ENCODE measurements at regions not wholly inside any gene's neighbourhood (a gene's known extent, or its start where the extent isn't known, plus 50 kb on each side); places are given as distances from the start of the nearest gene placed in this dataset.
"Not testable (repeated sequence)": the region's sequence is repeated elsewhere in the genome, so short reads cannot be mapped to it uniquely, and the experiment has no call there.

DNA sequence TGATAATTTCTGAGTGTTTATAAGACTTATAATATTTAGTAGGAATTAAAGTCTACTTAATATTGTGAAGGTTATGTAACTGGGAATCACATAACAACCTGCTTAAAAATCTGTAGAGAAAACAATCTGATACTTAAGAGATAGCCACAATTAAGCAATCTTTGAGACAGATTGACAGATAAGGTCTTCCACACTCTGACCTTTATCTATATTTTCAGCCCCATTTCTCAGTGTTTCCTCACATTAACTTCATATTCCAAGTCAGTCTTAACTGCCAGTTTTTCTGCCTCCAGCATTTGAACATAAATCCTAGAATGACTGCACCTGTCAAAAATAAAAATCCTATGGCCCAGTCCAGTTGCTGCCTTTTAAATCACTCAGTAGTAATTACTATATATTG lies 423.2 kb downstream of the PYDC2 start:
- no peak for DNase-seq

DNA sequence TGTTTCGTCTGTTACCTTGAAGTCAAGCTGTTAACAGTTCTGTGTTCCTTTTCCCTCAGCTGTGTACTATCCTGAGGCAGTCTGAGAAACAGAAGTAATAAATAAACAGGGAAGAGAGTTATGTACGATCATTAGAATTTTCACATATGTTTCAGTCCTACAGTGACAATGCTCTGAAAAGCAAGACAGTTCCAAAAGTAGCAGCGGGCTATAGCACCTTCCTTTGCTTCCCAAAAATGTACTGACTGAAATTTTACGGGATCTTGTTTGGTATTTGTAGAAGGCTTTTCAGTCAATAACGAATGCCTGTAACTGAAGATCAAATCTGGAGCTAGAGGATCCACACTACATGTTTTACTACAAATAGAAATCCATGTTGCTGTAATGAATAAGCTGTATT lies 428.1 kb downstream of the PYDC2 start:
- no peak for DNase-seq

DNA sequence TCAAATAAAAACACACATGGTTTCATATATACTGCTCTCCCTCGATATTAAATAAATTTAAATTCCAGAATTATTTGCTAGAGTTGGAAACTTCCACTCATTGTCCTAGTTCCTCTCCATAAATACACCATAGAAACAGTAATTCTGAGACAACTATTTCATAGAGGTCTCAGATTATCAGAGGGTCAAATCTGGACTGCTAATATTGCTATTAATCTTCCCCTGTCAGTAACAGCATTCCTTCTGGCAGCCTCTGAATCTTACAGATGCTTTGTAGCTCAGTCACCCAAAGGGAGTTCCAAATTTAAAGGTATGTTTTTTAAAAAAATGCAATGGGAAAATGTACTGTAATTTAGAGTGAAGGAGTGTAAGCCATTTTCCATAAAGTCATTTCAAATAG lies 428.8 kb downstream of the PYDC2 start:
- DNase-seq, result no peak

DNA sequence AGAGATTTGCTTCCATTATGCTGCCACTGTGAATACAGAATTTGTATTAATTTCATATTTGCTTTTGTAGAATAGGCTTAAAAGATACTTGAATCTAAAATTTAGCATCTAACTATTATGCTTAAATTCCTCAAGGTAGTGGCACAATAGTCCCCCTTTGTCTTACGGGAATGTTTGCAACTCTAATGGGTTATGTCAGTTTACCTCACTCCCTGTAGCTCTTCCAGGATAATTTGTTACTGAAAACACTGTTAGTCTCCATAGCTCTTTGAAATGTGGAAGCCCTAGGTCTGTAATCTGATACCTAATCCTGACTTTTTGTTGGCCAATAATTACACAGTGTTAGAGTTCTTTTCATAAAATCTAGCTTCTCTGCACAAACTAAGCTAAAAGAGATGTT lies 433.4 kb downstream of the PYDC2 start:
- no peak for DNase-seq

DNA sequence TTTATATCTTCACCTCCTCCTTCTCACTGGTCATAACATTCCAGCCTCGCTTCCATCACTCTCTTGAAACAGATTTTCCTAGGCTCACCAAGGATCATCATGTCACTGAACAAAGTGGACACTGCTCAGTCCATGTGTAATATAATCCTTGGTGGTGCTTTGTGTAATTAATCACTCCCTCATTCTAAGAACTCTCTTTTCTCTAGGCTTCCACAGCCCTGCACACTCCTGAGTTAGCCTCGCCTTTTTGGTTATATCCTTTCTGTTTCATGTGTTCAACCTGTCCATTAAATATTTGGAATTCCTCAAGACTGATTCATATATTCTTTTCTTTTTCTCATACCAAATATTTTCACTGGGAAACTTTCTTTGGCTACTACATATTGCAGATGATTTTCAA lies 440.8 kb downstream of the PYDC2 start:
- no peak for DNase-seq

DNA sequence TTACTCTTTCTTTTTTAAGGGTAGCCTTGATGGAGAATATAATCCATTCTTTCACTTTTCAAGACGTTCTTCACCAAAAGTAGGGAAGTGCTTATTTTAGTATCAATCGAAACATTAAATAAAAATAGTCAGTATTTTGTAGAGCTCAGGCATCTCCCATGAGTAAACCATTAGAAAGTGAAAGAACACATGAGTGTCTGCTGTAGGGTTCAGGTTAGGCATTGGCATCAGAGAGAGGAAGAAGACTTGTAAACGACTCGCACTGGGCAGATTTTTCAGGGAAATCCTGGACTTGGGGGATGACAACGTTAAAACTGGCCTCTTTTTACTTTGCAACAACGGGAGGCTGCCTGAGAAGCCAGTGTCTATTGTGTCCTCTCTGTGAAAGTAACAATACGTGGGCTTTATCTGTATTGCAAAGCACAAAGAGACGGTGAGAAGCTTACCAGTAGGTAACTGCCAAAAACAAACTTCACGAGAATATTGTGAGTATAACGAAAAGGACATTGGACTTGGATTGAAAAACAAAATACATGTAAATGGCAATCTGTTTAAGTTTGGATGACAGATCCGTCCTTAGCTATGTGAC lies 451.7 kb downstream of the PYDC2 start:
- DNase-seq, result no peak

DNA sequence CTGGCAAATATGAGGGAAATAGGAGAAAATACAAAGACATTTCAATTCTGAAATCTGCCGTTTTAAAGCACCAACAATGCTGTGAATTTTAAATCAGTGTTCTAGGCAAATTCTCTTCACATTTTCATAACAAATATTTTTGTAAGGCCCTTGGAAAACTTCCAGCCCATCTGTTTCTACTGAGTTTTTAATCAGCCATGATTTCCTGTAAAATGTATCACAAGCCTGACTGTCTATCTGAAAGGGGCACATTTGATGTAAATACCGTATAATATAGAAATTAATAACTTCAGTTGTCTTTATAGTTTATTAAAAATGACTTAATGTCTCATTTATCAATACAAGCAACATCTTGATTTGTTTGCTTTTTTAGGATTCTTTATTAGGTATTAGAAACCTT lies 454.7 kb downstream of the PYDC2 start:
- no peak for DNase-seq

DNA sequence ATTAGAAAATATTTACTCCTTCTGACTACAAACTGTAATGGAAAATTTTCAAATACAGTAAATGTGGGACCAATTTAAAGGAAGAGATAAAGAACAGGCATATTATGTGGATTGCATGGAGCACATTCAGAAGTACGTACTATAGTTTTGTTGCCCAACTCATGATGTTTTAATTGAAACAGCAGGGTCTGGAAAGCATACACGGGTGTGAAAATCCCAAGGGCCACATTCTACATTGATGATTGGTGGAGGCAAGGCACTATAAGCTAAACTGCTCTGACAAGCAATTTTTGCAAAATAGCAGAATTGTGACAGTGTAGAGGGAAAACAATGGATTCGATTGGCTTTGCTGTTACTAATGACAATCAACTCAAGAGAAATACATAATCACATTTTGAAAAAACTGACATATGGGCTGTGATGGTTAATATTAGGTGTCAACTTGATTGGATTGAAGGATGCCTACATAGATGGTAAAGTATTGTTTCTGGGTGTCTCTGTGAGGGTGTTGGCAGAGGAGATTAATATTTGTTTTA lies 458.6 kb downstream of the PYDC2 start:
- no peak for DNase-seq

DNA sequence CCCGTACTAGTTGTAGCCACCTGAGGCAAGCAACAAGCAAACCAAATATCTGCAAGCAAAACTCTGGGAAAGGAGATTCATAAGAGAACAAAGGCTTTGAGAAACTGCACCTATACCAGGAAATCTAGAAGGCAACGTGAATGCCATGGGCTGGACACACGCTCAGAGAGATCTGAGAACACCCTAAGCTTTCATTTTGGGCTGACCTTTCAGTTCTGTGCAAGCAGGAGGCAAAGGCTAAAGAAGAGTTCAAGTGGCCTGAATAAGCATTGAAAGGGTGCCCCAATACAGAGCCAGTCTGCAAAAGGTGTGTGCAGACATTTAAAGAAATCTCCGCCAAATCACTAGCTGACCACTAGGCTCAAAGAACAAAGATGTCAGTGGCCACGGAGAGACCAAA lies 461.6 kb downstream of the PYDC2 start:
- DNase-seq, result no peak

DNA sequence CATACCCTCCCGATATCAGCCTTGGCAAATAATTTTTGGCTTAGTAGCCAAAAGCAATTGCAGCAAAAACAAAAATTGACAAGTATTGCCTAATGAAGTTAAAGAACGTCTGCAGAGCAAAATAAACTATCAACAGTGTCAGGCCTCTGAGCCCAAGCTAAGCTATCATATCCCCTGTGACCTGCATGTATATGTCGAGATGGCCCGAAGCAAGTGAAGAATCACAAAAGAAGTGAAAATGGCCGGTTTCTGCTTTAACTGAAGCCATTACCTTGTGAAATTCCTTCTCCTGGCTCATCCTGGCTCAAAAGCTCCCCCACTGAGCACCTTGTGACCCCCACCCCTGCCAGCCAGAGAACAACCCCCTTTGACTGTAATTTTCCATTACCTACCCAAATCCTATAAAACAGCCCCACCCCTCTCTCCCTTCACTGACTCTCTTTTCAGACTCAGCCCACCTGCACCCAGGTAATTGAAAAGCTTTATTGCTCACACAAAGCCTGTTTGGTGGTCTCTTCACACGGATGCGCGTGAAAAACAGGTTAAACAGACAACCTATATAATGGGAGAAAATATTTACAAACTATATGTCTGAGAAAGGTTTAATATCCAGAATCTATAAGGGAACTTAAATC lies 466.3 kb downstream of the PYDC2 start:
- not testable (repeated sequence) for DNase-seq

DNA sequence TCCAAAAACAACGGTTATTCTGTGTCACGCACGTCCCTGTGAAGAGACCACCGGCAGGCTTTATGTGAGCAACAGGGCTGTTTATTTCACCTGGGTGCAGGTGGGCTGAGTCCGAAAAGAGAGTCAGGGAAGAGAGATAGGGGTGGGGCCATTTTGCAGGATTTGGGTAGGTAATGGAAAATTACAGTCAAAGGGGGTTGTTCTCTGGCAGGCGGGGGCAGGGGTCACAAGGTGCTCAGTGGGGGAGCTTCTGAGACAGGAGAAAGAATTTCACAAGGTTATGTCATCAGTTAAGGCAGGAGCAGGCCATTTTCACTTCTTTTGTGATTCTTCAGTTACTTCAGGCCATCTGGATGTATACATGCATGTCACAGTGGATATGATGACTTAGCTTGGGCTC lies 467.0 kb downstream of the PYDC2 start:
- DNase-seq, result not testable (repeated sequence)

DNA sequence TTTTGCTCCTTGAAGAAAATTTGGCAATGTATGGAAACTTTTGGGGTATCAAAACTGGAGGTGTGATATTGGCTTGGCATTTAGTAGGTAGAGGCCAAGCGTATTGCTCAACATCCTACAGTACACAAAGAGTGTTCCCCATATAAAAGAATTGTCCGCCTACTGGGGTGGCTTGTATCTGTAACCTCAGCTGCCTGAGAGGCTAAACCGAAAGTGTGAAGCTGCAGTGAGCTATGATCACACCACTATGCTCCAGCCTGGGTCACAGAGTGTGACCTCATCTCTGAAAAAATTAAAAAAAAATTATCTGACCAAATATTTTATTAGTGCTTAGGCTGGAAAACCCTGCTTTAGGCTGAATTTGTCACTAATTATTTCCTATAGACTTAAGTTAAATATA lies 483.9 kb downstream of the PYDC2 start:
- DNase-seq, result no peak

DNA sequence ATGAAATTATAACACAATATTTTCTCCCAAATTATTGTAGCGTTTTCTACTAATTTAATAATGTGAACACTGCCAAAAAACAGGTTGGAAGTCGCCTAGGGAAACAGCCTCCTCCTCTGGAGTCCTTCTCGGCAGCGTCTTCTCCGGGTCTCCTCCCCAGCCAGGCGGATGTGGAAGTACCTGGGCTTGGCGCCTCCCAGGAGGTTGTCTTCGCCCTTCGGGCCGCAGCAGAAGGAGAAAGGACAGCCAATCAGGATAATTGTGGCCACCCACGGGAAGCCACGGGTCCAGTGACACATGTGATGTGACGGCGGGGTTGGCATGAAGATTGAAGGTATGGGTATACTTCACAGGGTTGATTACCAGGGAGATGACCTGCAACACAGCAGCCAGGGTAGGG lies 491.2 kb downstream of the PYDC2 start:
- no peak for DNase-seq

DNA sequence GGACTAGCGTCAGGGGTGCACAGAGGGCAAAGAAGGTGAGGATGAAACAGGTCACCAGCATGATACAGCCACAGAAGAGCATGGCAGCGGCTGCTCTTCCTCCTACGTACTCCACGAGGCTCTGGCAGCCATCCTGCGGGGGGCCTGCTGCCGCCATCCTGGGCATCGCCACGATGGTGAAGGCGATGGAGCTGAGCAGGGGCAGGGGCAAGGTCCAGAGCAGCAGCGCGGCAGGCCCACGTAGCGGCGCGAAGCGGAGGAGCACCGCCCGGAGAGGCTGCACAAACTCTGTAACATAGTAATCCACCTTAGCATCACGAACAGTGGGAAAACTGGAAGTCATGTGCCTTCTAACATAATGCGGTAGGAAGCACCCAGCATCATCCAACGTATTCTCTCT lies 491.6 kb downstream of the PYDC2 start:
- no peak for DNase-seq

DNA sequence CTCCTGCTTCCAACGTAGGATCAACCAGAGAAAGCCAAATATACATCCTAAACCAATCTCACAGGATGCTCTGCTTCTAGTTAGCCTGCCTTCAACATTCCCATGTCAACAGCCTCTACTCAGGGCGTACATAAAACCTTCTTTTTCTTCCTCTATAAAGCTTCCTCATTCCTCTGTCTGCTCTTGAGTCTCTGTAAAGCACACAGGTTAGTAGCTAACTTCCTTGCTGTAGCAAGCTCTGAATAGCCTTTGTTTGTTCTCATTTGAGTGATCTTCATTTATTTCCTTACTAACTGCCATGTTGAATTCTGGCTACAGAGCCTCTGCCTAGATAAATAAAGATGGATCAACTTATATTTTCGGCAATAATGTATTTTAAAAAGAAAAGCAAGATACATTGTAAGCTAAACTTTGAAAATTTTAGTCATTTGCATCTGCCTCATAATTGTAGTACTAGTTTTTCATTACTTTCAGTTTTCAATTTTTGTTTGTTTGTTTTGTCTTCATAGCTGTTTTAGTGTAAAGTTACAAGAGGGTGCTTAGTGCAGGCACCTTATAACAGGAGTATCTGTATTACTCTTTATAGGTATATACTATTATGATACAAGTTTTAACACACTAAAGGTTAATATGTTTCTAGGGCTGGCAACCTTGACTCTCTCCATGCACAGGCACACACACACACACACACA lies 498.2 kb downstream of the PYDC2 start:
- no peak for DNase-seq

DNA sequence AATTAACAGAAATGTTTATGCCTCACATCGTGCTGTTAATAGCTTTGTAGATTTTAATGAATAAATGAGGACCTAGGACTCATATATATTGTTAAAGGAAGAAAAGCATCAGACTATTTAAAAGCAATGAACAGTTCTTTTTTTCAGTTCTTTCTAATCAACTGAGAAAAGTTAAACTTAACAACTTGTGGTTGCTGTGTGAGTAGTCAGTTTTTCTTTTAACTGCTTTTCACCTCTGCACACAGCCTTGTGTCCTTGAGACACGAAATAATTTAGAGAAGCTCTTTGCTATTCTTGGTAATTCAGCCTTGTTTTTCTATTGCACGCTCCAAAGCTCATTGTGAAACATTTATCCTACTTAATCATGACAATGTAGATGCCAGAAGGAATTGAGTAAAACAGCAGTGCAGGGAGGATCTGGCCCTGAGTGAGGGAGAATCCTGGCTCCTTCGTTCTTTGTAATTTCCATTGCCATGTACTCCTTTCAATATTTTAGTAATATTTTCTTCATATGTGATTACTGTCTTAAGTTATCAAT lies 499.0 kb downstream of the PYDC2 start:
- DNase-seq, result no peak

DNA sequence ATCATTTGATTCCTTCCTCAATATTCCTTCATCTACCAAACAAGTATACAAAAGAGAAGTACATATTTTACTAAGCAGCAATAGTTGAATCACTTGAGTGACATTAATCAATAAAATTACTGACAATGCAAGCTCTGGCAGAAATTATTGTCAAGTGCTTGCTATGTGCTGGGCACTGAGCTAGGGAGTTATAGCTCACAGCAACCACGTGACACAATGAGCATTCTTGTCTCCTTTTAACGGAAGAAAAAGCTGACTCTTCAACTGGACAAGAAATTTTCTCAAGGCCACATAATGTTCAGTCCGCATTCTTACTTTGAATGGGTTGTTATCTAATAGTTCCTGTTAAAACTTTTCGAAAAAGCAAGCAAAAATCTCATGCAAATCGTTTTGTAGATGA lies 500.1 kb downstream of the PYDC2 start:
- no peak for DNase-seq

DNA sequence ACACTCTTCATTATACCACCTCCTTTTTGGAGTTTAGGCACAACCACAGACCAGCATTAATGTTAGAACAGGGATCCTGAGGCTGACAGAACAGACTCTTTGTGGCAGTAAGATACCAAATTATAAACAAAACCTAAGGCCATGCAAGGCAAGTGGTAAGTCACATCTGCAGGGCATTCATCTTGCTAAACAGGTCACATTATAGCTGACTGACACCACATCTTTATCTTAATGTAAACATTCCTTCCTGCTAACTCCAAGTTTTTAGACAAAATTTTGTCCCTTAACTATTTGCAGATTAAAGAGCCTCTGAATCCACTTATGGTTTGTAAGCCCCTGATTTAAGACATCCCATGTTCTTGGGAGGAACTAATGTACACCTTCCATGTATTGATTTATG lies 500.6 kb downstream of the PYDC2 start:
- DNase-seq, result no peak

DNA sequence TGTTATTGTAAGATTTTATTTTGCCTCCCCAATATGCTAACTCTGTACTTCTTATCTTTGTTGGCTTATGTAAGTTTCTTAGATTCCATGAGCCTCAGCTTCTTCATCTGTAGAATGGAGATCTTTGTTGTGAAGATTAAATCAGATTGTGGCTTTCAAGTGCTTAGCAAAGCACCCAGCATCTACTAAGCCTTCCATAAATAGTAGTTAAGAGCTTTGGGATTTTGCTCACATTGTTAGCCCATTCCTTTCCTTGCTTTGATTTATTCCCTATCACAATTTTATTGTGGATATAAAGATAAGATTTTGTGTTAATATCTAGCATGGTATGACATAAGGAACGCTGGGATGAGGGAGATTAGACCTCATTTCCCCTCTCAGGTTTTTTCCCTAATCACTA lies 501.4 kb downstream of the PYDC2 start:
- DNase-seq, result no peak

DNA sequence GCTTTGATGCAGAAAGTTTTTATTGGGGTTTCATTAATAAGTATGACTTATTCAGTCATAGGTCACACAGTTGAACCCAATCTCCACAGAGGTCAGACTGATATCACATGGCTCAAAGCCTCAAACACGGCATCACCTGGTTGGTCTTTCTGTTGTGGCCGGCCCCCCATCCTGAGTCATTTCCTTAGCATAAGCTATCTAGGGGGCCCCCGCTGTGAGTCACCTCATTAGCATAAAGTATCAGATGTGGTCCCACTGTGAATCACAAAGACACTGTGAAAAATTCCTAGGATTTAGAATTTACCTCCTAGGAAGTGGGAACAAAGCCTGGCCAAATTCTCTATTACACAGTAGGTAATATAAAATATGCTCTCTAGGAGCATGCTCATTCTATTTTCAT lies 502.2 kb downstream of the PYDC2 start:
- DNase-seq, result no peak

DNA sequence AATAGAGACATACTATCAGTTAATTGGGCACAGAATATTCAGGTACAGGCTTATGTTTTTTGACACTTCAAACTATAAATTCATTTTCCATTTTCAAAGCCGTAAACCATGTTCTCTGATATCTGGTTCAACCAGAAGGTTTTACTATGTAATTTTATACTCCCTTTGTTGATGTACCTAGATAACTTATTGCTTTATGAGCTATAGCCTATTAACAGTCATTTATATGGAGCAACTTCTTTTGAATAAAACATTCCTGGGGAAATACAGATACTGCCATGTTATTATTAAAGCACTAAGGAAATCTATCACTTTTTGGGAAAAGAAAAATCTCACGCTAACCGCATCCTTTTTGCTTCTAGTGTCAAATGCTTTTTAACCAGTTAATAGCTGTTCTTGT lies 505.6 kb downstream of the PYDC2 start:
- no peak for DNase-seq

DNA sequence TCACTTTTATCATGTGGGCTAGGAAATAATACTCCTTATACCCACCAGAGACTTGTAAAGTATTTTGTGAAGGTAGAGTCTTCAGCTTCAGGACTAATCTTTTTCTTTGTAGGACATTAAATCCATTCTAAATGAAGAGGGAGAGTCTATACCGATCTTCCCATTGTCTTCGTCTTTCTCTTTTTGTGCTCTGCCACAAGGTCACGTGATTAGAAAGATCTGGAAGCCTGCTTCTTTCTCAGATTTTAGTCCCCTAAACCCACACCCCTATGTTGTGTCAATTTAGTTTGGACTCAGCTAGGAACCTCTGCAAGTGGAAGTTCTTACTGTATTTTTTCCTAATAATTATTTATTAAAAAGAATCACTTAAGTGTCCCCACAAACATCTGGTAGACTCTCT lies 507.3 kb downstream of the PYDC2 start:
- no peak for DNase-seq

DNA sequence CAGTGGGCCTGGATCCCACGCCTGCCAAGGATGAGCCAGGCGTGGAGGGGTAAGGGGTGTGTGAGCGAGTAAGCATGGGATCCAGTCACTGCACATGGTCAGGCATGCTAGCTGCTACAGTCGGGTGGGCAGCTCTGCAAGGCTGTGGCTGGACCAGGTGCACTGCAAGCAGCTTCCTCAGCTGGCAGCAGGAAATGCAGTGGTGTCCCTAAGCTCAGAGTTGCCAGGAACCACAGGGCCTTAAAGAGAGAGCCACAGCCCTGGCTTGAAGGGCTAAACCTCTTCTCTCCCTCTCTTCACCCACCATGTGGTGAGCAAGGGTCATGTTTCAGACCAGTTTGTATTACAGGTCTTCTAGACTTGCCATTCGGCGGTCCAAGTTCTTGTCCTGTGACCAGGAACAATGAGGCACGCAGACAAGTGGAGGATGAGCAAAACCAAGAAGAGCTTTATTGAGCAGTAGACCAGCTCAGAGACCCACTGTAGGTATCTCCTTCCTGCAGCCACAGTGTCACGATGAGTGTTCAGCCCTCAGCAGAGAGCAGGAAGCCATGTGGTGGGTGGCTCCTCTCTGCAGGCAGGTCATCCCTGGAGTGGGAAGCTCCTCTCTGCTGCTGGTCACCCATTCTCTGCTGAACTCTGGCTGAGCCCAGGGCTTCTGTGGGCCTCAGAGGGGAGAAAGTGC lies 511.9 kb downstream of the PYDC2 start:
- no peak for DNase-seq

DNA sequence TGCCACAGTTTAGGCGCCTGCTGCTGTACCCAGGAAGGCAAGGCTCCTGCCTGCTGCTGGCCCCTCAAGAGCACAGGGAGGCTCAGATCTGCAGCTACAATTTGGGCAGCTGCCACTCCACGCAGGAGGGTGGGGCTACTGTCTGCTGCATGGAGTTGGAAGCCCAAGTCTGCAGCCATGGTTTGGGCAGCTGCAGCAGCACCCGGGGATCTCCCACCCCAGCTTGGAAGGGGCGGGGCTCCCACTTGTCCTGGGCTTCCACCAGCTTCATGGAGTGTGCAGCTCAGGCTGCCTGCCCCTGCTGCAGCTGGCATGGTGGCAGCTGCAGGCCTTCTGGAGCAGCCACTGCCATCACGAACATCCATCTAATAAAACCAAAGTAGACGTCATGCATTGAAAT lies 512.9 kb downstream of the PYDC2 start:
- DNase-seq, result no peak

Measured in hematopoietic multipotent progenitor cell treated with erythropoietin and hydrocortisone succinate and interleukin-3 and kit ligand, for 4 days (in vitro differentiated cells).